ENCODE measurements at regions not wholly inside any gene's neighbourhood (a gene's known extent, or its start where the extent isn't known, plus 50 kb on each side); places are given as distances from the start of the nearest gene placed in this dataset.

DNA sequence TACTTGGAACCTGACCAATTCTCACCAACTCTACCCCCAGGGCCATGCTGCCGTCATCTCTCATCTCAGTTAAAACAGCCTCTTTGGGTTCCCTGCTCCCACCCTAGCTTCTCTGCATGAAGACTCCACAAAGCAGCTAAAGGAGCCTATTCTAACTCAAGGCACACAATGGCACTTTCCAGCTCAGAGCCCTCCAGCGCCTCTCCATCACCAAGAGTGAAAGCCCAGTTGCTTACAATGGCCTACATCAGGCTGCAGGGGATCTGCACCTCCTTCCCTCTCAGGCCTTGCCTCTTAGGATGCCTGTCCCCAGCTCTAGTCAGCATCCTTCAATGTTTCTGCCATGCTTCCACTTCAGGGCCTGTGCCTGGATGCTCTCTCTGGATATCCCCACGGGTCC, 83.7 kb upstream of the GNAZ start:
- TF ChIP-seq CTCF (IDR thresholded peaks at IDR 0.05), result no peak
- no peak for TF ChIP-seq EZH2 (IDR thresholded peaks at IDR 0.05; ENCODE audit: borderline replicate concordance, insufficient read depth, low read depth, low read length, poor library complexity, severe bottlenecking)
